Ectodermal cell (in vitro differentiated cells): ENCODE measurements at regions not wholly inside any gene's neighbourhood (a gene's known extent, or its start where the extent isn't known, plus 50 kb on each side); places are given as distances from the start of the nearest gene placed in this dataset.

Experiments
- H3K27ac ChIP-seq: 2 replicates; pipeline ENCODE4 v1.7.0; 2013; ENCODE audit warnings: mild to moderate bottlenecking, low read depth, low read length; ENCODE audit not compliant: insufficient read depth, poor library complexity, severe bottlenecking
- H3K27me3 ChIP-seq: 2 replicates; pipeline ENCODE4 v1.7.0; 2013; ENCODE audit warnings: mild to moderate bottlenecking, low read length; ENCODE audit not compliant: insufficient read depth, control insufficient read depth, poor library complexity, severe bottlenecking
- H3K36me3 ChIP-seq: one replicate; pipeline ENCODE4 v1.7.0; 2013; ENCODE audit warnings: low read length; ENCODE audit not compliant: control insufficient read depth, insufficient read depth
- H3K4me1 ChIP-seq: one replicate; pipeline ENCODE4 v1.7.0; 2013; ENCODE audit warnings: low read length; ENCODE audit not compliant: control insufficient read depth, insufficient read depth
- H3K4me3 ChIP-seq: 2 replicates; pipeline ENCODE4 v1.7.0; 2013; ENCODE audit warnings: low read depth, low read length, control low read depth; ENCODE audit not compliant: insufficient read depth
- H3K9me3 ChIP-seq: 2 replicates; pipeline ENCODE4 v1.7.0; 2013; ENCODE audit warnings: mild to moderate bottlenecking, low read length, moderate library complexity; ENCODE audit not compliant: control insufficient read depth
- WGBS, 2 experiments: methylation state at CpG; one replicate each; pipeline ENCODE4 v1.1.7; 2013; ENCODE audit warnings: missing lambda C conversion rate in 2 of 2; 5-methylcytosine and 5-hydroxymethylcytosine counted together

DNA sequence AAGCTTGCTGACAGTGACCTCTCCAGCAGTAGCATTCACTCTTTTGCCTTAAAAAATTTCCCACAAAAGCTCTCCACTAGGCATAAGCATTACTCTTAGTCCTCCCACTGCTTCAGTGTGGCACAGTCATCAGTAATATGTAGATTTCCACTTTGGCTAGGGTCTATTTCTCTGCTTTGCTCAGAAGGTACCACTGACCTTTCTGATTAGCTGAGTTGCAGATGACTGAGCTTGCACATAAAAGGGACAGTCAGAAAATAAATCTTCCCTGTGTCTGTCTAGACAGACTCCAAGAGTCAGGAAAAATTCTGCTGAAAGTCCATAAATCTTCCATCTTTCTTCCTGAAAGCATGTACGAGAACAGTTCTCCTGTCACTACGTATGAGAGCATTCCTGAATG lies 56.6 kb upstream of the APP start:
- no peaks in the 10 kb centered on the region for H3K36me3 ChIP-seq
- H3K27ac ChIP-seq, result no peak overlapping the region
- H3K4me3 ChIP-seq, result no peak overlapping the region
- H3K4me1 ChIP-seq, result no peaks in the 10 kb centered on the region
- WGBS, 2 experiments, result 100% methylated on average over 1 of the region's 2 CpGs; no CpG with 5 or more reads in 1 of the 2 experiments
- no peaks in the 10 kb centered on the region for H3K27me3 ChIP-seq
- H3K9me3 ChIP-seq, result no peaks in the 10 kb centered on the region

- Histone ChIP-seq H3K36me3 (no peaks in the 10 kb centered on the region), H3K9me3 (no peaks in the 10 kb centered on the region), H3K27me3 (no peaks in the 10 kb centered on the region), H3K27ac (no peak overlapping the region), H3K4me1 (no peaks in the 10 kb centered on the region), H3K4me3 (no peak overlapping the region)
- 100% methylated on average over 1 of the region's 1 CpG; no CpG with 5 or more reads in 1 of the 2 experiments for WGBS, 2 experiments
These were observed 56.2 kb upstream of the APP start for GRCh38 chr21:26226724-26227123.

- no peak overlapping the region for H3K27ac ChIP-seq
- 93 to 96% methylated on average over 2 of the region's 2 CpGs for WGBS, 2 experiments
- H3K4me3 ChIP-seq, result no peak overlapping the region
- no peaks in the 10 kb centered on the region for H3K27me3 ChIP-seq
- no peaks in the 10 kb centered on the region for H3K36me3 ChIP-seq
- no peaks in the 10 kb centered on the region for H3K9me3 ChIP-seq
- no peaks in the 10 kb centered on the region for H3K4me1 ChIP-seq
These were observed 54.5 kb upstream of the APP start for GRCh38 chr21:26225046-26225445.

GRCh38 chr21:26224366-26224765 lies 53.8 kb upstream of the APP start:
- Histone ChIP-seq H3K9me3 (no peaks in the 10 kb centered on the region), H3K27me3 (no peaks in the 10 kb centered on the region), H3K4me3 (no peak overlapping the region), H3K36me3 (no peaks in the 10 kb centered on the region), H3K4me1 (no peaks in the 10 kb centered on the region), H3K27ac (no peak overlapping the region)
- WGBS, 2 experiments, result 95 to 100% methylated on average over 1 of the region's 2 CpGs
